GM12865 (cell line): ENCODE measurements at regions not wholly inside any gene's neighbourhood (a gene's known extent, or its start where the extent isn't known, plus 50 kb on each side); places are given as distances from the start of the nearest gene placed in this dataset.
"Not testable (repeated sequence)": the region's sequence is repeated elsewhere in the genome, so short reads cannot be mapped to it uniquely, and the experiment has no call there.

Experiments
- DNase-seq: peaks from one replicate; pipeline ENCODE4 v3.0.0; 2010; ENCODE audit warnings: low read depth
- H3K4me3 ChIP-seq: 2 replicates; pipeline ENCODE4 v1.5.1; 2011; ENCODE audit warnings: mild to moderate bottlenecking, low read depth, low read length, control low read depth
- TF ChIP-seq, protein P1 (sequence below): IDR thresholded peaks from 2 replicates; pipeline ENCODE4 v1.5.1; 2011; ENCODE audit warnings: low read length, control low read depth, low read depth, inconsistent platforms; ENCODE audit not compliant: insufficient read depth; ENCODE audit errors: missing control alignments

DNA sequence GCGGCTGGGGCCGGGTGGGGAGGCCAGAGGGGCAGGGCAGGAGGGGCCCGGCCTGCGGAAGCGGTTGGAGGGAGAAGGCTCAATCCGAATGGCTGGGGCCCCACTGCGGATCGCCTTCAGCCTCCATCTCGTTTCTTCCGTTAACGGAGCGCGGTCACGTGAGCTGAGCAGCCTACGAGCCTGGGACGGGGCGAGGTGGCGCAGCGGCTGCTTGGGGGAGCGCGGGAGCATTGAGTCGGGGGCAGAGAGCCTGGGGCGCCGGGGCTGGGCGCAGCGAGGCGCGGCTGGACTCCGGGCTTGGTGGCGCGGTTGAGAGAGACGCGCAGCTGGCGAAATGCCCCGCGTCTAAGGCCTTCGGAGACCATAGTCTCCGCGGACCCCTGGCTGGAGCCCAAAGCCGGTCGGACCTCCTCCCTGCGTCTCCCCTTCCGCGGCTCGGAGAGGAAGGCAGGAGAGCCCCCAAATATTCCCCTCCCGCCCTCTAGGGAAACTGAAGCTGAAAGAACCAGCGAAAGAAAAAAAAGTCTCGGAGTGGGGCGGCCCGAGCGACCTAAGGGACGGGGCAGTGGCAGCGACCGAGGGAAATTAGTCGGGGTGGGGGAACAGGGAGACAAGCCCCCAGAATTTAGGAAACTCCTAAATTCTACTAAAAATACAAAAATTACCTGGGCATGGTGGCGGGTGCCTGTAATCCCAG lies 94.7 kb upstream of the PLEKHM1 start:
- H3K4me3 ChIP-seq: peak overlapping the region; percentile 67
- TF ChIP-seq, protein P1, sequence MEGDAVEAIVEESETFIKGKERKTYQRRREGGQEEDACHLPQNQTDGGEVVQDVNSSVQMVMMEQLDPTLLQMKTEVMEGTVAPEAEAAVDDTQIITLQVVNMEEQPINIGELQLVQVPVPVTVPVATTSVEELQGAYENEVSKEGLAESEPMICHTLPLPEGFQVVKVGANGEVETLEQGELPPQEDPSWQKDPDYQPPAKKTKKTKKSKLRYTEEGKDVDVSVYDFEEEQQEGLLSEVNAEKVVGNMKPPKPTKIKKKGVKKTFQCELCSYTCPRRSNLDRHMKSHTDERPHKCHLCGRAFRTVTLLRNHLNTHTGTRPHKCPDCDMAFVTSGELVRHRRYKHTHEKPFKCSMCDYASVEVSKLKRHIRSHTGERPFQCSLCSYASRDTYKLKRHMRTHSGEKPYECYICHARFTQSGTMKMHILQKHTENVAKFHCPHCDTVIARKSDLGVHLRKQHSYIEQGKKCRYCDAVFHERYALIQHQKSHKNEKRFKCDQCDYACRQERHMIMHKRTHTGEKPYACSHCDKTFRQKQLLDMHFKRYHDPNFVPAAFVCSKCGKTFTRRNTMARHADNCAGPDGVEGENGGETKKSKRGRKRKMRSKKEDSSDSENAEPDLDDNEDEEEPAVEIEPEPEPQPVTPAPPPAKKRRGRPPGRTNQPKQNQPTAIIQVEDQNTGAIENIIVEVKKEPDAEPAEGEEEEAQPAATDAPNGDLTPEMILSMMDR: peak; percentile 41
- DNase-seq: peak; percentile 96

DNA sequence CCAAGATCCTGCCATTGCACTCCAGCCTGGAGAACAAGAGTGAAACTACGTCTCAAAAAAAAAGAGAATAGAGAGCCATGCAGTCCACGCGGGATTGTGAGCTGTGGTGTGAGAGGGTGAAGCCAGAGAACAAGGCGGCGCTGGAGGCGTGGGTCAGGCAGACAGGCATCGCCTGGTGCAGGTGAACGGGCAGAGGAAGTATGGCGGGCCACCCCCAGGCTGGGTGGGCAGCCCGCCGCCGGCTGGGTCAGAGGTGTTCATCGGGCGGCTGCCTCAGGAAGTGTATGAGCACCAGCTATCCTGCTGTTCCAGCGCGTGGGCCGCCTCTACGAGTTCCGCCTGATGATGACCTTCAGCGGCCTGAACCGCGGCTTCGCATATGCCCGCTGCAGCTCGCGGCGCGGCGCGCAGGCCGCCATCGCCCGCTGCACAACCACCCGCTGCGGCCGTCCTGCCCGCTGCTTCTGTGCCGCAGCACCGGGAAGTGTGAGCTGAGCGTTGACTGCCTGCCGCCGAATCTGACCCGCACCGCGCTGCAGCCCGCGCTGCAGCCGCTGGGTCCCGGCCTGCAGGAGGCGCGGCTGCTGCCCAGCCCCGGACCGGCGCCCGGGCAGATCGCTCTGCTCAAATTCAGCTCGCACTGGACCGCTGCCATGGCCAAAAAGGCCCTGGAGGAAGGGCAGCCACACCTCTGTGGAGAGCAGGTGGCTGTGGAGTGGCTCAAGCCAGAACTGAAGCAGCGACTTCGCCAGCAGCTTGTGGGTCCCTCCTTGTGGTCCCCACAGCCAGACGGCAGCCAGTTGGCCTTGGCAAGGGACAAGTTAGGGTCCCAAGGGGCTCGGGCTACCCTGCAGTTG lies 95.5 kb upstream of the PLEKHM1 start:
- peak overlapping the region; percentile 67 for H3K4me3 ChIP-seq
- peak; percentile 72 for DNase-seq
- TF ChIP-seq, protein P1: peak; percentile 8

DNA sequence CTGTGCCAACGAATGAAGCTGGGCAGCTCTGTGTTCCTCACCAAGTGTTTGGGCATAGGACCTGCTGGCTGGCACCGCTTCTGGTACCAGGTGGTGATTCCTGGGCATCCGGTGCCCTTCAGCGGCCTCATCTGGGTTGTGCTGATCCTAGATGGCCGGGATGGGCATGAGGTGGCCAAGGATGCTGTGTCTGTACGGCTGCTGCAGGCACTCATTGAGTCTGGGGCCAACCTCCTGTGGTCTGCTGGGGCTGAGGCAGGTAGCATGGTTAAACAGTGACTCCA lies 96.1 kb upstream of the PLEKHM1 start:
- DNase-seq, H3K4me3 ChIP-seq: not testable (repeated sequence)

DNA sequence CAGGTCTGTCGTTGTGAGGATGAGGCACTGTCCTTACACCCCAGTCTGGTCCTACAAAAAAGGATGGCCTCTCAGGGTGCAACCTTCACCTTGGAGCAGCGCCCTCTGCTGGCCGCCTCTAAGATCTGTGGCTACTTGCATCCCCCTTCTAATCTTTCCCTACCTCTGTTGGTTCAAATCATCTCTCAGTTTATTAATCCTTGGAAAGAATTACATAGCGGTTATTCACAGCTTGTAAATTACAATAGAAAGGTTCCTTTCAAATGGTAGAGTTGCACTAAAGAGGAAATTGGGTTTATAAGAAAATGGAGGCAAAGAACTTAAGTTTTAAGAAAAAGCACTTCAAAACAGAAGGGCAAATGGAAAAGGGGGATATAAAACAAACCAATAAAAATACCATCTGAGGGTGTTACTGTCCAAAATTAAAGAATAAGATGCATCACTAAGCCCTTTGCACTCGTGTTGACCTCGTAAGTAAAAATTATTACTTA lies 102.0 kb upstream of the PLEKHM1 start:
- H3K4me3 ChIP-seq: not testable (repeated sequence)
- TF ChIP-seq, protein P1: peak; percentile 66
- peak; percentile 79 for DNase-seq

- peak; percentile 54 for DNase-seq
- not testable (repeated sequence) for H3K4me3 ChIP-seq
Measured at GRCh38 chr17:45596347-45596746, 105.8 kb upstream of the PLEKHM1 start.

DNA sequence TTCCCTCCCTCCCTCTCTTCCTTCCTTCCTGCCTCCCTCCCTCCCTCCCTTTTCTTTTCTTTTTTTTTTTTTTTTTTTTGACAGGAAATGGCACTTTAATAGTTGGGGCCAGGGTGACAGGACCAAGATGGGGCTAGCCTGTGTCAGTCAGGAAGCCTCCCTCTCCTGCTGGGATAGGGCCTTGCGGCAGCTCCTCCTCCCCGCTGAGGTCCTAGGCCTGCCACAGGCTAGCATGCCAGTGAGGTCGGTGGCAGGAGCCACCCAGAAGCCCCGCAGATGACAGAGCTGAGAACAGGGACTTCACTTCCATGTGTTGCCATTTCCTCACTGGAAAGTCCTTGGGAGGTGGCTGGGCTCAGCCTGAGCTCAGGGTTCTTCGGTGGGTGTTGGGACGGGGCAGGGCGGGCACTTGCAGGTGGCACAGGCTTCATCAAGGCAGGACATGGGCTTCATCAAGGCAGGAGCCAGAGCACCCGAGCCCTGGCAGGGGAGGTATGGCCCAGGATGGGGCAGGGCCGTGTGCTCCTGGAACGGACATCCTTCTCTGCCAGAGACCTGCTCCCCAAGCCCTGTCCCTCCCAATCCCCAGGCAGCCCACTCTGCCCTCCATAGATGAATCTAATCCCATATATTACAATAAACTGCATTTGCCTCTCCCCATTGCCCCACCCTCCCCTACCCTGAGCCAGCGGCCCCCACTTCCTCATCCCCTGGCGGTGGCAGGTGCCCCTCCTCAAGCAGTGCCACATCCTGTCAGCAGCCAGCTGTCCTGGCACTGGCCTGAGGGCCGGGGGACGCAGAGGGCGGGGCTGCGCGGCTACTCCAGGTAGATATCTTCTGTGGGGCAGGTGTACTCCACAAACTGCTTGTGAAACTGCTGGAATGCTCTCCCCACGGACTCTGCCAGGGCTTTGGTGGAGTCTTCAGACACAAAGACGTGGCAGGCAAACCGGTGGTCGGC lies 109.8 kb upstream of the PLEKHM1 start:
- peak; percentile 0 for DNase-seq
- not testable (repeated sequence) for H3K4me3 ChIP-seq

- not testable (repeated sequence) for H3K4me3 ChIP-seq, DNase-seq
Measured at GRCh38 chr17:45601013-45601412, 110.5 kb upstream of the PLEKHM1 start.

DNA sequence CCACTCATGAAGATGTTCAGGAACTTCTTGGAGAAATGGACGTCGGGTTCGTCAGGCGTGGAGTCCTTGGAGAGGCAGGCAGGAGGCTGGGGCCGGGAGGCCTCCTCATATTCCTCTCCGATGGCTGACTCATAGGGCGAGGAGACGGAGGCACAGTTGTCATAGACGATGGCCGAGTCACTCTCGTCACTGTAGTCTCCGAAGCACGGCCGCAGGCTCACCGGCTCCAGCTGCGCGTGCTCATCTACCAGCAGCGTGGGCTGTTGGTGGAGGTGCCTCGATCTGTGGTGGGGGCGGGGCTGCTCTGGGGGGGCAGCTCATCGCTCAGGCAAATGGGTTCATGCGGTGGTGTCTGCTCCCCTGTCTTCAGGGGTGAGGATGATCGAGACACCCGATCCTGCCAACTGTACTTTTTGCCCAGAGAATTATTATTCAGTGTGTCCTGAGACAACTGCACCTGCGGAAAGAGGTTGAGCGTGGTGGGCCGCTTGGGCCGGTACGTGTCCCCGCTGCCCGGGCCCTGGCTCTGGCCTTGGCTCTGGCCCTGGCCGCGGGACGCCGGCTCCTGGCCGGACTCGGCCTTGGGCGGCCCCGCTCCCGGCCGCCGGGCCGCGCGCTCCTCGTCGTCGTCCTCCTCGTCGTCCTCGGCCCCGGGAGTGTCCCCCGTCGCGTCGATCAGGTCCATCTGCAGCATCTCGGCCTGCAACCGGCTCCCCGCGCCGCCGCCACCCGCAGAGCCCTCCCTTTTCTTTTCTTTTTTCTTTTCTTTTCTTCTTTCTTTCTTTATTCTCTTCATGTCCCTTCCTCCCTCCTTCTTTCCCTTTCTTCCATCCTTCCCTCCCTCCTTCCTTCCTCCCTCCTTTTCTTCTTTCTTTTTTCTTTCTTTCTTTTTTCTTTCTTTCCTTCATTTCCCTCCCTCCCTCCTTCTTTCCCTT lies 111.4 kb upstream of the PLEKHM1 start:
- DNase-seq, H3K4me3 ChIP-seq: not testable (repeated sequence)

DNA sequence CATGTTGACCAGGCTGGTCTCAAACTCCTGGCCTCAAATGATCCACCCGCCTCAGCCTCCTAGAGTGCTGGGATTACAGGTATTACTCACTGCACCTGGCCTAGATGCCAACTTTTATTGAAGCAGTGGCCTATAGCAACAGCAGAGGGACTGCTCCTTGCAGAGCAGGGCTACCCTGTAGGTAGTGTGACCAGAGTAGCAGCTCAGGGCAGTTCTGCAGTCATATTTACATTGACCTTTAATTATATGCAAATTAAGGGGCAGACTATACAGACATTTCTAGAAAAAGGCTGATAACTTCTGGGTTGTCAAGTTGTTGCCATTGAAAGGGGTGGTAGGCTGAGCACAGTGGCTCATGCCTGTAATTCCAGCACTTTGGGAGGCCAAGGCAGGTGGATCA lies 115.2 kb upstream of the PLEKHM1 start:
- not testable (repeated sequence) for DNase-seq, H3K4me3 ChIP-seq

GRCh38 chr17:45619984-45620405 lies 129.5 kb upstream of the PLEKHM1 start:
- peak overlapping the region; percentile 52 for H3K4me3 ChIP-seq

DNA sequence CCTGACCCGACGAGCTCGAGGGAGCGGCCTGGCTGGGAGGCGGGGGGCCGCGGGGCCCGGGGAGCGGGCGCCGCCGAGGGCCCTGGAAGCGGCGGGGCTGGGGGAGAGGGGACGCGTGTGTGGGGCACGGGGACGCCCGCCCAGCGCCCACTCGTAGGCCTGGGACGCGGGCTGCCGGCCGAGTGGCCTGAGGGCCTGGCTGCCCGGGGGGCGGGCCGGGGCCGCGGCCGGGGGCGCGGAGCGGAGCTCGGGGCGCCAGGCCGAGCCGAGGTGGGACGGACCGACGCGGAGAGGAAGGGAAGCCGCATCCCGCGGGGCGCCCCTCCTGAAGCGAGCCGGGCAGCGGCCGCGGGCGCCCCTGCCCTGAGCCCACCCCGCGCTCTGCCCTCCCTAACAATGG lies 129.9 kb upstream of the PLEKHM1 start:
- not testable (repeated sequence) for DNase-seq
- H3K4me3 ChIP-seq: peak overlapping the region; percentile 52

More at GRCh38 chr17:45619984-45620405, 129.5 kb upstream of the PLEKHM1 start:
- DNase-seq: peak; percentile 77

DNA sequence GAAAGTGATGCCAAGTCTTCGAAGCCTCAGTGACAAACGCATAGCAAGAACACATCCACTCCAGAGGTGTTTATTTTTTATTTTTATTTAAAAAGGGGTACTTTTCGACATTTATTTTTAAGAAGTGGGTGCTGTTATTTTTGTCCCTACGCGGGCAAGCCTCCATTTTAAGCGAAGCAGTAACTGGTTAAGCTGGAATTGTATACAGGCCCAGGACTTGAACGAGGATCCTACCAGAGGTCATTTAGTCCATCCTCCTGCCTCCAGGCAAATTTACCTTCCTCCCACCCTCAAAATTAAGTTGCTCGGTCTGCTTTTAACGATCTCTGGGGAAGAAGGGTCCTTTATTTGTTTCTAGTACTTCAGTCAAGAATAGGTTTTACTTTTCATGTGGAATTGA lies 130.6 kb upstream of the PLEKHM1 start:
- not testable (repeated sequence) for H3K4me3 ChIP-seq

DNA sequence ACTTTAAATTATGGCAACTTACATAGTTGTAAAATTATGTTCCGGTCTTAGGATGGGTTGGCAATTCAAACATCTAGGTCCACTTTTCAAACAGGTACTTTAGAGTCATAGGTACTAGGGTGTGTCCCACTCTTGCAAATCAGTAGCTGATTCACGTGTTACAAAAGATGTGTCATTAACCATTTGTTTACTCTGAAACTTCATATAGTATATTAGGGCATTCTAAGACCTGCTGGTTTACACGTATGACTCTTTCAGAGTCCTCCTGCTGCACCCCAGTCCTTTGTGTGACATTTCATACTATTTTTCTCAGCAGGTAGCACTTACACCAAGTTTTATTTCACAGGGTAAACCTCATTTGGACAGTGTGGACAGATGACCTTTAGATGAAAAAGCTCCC lies 131.8 kb upstream of the PLEKHM1 start:
- DNase-seq, H3K4me3 ChIP-seq: not testable (repeated sequence)

More for the DNA sequence above, 130.6 kb upstream of the PLEKHM1 start:
- DNase-seq: not testable (repeated sequence)
